BJ (cell line): ENCODE measurements at regions not wholly inside any gene's neighbourhood (a gene's known extent, or its start where the extent isn't known, plus 50 kb on each side); places are given as distances from the start of the nearest gene placed in this dataset.

Source experiments
- CTCF ChIA-PET: fragments of 350-600 bp; formaldehyde crosslinking; extraction: SDS; loops from one replicate; lab custom pipeline; 2021; ENCODE audit warnings: antibody characterized with exemption, inconsistent platforms; lab: Yijun Ruan, JAX
- POLR2A ChIA-PET: fragments of 300-600 bp; sonication (Branson Sonifier 250); formaldehyde crosslinking; extraction: SDS; loops from one replicate; lab custom pipeline; 2021; ENCODE audit warnings: antibody characterized with exemption; lab: Charles Lee
- DNase-seq: peaks from one replicate; pipeline ENCODE4 v3.0.0-alpha.2; 2011; ENCODE audit warnings: low read depth
- H3K27me3 ChIP-seq: 2 replicates; pipeline ENCODE4 v1.6.0; 2011; ENCODE audit warnings: low read length; ENCODE audit not compliant: control insufficient read depth, insufficient read depth
- H3K36me3 ChIP-seq: 2 replicates; pipeline ENCODE4 v1.5.1; 2011; ENCODE audit warnings: low read length; ENCODE audit not compliant: control insufficient read depth, insufficient read depth
- H3K4me3 ChIP-seq: 2 replicates; pipeline ENCODE4 v1.5.1; 2011; ENCODE audit warnings: low read depth, mild to moderate bottlenecking, control low read depth, low read length
- CTCF ChIP-seq: IDR thresholded peaks from 2 replicates; pipeline ENCODE4 v1.5.1; 2011; ENCODE audit warnings: low read depth, mild to moderate bottlenecking, control low read depth, inconsistent platforms, low read length, moderate library complexity; ENCODE audit not compliant: insufficient read depth

- H3K27me3 ChIP-seq = peaks cover 10% of the 10 kb centered on the region
- CTCF ChIA-PET = interaction anchor here (0.6 to 2.1 kb wide), 2 partner anchors 10 to 18 kb away, joined by 3 to 7 read pairs; no protein-coding TSS in a partner anchor
- no peak for TF ChIP-seq CTCF
- DNase-seq = no peak
- POLR2A ChIA-PET = no interaction called here
- H3K36me3 ChIP-seq = no peaks in the 10 kb centered on the region
- H3K4me3 ChIP-seq = no peak overlapping the region
Observed at GRCh38 chr18:46298511-46298910, 194.3 kb downstream of the HAUS1 start.

DNA sequence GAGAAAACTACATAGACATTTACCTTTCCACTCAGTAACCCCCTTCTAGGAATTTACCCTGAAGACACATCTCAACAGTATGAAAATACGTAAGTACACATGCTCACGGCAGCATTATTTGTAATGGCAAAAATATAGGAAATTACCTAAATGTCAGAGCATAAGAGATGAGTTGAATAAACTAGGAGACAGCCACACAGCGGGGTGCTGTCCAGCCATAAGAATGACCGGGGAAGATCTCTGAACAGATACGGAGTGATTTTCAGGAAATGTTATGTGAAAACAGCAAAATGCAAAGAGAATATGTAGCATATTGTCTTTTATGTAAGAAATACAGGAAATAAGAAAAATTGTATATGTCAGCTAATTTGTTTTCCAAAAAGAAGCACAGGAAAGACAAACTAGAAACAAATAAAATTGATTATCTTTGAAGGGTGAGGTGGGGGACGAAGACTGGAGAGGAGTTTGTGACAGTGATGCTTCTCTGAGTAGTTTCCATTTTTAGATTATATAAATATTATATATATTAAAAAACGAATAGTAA lies 195.4 kb downstream of the HAUS1 start:
- no peak for TF ChIP-seq CTCF
- ChIA-PET POLR2A (no interaction called here), CTCF (interaction anchor here (2.1 kb wide), 1 partner anchor 19 kb away, joined by 7 read pairs; no protein-coding TSS in a partner anchor)
- Histone ChIP-seq H3K36me3 (no peaks in the 10 kb centered on the region), H3K27me3 (peaks cover 10% of the 10 kb centered on the region), H3K4me3 (no peak overlapping the region)
- no peak for DNase-seq

DNA sequence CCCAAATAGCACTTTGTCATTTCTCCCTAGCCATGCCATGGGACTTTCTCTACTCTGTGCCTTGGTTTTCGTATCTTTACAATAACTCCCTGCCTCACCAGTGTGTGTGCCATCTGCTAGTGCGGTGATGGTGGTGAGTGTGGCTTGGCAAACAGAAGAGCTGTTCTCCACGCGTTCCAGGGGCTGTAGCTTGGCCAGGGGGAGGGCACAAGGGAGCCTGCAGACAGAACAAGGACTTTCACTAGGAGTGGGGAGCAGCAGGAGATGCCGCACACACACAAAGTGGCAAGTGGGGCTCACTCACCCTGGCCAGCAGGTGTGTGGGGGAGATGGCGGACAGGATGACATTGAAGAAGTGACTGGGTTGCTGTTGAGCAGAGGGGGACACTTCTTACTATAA lies 196.9 kb downstream of the HAUS1 start:
- Histone ChIP-seq H3K36me3 (no peaks in the 10 kb centered on the region), H3K4me3 (no peak overlapping the region), H3K27me3 (peaks cover 10% of the 10 kb centered on the region)
- ChIA-PET CTCF (no interaction called here), POLR2A (no interaction called here)
- DNase-seq = no peak
- TF ChIP-seq CTCF = no peak

DNA sequence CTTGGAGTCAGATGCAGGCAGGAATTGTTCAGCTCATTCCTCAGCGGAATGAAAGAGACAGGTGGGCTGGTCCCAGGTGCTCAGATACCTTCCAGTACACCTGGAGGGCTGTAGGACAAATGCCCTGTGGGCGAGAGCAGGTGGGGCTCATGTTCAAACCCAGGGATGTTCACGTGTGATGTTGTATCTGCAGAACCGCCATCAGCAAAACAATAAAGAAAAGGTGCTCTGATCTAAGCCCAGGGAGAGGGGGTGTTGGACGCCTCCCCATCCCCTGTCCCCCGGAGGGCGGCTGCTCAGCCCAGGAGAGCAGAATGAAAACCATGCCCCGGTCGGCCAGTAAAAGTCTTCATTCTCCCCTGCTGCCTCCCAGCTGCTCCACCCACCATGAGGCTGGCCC lies 197.4 kb downstream of the HAUS1 start:
- CTCF ChIA-PET = no interaction called here
- no peak for TF ChIP-seq CTCF
- H3K4me3 ChIP-seq = no peak overlapping the region
- H3K36me3 ChIP-seq = no peaks in the 10 kb centered on the region
- DNase-seq = no peak
- POLR2A ChIA-PET = no interaction called here
- peaks cover 10% of the 10 kb centered on the region for H3K27me3 ChIP-seq

DNA sequence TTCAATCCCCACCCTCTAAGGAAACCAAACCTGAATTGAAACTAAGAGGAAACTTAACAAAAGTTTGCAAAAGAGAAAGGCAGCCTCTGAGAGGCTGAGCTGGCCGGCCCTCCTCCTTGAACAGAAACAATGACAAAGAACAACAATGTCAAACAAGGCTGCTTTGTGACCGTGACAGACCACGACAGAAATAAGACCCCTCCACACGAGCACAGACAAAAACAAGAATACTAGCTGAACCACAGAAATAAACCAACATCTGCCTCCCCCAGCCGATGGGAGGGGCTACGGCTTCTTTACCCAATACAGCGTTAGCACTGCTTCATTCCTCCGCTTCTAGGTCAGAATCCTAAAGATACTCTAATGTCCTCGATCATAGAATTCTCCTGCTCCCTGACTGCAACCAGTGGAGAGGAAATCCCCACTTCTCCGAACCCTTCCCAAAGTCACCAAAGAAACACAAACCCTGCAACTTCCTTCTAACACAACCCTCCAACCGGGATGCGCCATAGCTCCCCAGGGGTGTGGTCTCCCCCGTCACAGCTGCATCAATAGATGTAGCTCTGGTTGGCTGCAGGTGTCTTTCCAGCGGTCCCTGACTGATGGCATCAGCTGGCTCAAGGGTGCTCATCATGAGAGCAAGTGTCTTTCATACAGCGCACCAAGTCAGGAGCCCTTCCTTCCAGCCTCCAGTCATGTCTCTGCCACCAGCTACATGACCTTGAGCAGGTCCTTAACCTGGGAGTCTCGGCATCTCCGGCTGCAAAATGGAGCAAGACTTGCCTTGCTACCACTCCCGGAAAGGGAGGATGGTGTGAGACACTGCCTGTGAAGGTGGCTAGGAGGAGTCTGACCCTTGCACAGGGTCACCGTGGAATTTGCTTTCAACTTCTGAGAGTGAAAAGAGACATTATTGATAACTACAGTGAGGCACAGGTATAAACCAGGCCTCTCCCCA lies 198.6 kb downstream of the HAUS1 start:
- CTCF ChIA-PET = no interaction called here
- no peak for TF ChIP-seq CTCF
- DNase-seq = no peak
- H3K36me3 ChIP-seq = no peaks in the 10 kb centered on the region
- POLR2A ChIA-PET = no interaction called here
- no peak overlapping the region for H3K4me3 ChIP-seq
- peaks cover 10% of the 10 kb centered on the region for H3K27me3 ChIP-seq
